Hepatocyte (in vitro differentiated cells): ENCODE measurements at regions not wholly inside any gene's neighbourhood (a gene's known extent, or its start where the extent isn't known, plus 50 kb on each side); places are given as distances from the start of the nearest gene placed in this dataset.

Experiments used
- EZH2 ChIP-seq: fragments of 200-600 bp; sonication (generic); IDR thresholded peaks from 2 replicates; pipeline ENCODE4 v1.6.1; 2016; ENCODE audit warnings: antibody characterized with exemption, mild to moderate bottlenecking, borderline replicate concordance
- EZH2phosphoT487 ChIP-seq: fragments of 200-600 bp; sonication (generic); IDR thresholded peaks from one replicate; pipeline ENCODE4 v1.6.1; 2018; ENCODE audit warnings: antibody characterized with exemption, mild to moderate bottlenecking, low read depth, moderate library complexity; ENCODE audit not compliant: unreplicated experiment, severe bottlenecking
- TF ChIP-seq, protein P1 (sequence below): fragments of 200-600 bp; sonication (generic); IDR thresholded peaks from 2 replicates; pipeline ENCODE4 v1.5.1; 2016; ENCODE audit warnings: antibody characterized with exemption, mild to moderate bottlenecking; ENCODE audit not compliant: poor library complexity

DNA sequence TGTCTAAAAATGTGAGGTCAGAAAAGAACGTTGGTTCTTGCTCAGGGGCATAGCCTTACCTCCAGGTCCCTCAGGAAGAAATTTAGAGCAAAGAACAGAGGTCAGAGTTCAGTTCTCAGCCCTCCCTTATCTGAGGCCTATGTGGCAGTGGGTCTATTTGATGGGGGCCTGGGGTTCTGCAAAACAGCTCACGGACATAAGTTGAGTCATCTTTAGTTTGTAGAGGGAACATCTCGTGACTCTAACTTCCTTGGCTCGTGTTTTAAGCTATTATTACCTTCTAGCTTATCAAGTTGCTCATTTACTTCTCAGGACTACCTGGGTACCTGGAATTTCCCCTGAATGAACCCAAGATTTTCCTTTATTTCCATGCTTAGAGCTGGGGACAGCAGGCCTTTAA lies 91.3 kb upstream of the AMOTL1 start:
- TF ChIP-seq, protein P1, sequence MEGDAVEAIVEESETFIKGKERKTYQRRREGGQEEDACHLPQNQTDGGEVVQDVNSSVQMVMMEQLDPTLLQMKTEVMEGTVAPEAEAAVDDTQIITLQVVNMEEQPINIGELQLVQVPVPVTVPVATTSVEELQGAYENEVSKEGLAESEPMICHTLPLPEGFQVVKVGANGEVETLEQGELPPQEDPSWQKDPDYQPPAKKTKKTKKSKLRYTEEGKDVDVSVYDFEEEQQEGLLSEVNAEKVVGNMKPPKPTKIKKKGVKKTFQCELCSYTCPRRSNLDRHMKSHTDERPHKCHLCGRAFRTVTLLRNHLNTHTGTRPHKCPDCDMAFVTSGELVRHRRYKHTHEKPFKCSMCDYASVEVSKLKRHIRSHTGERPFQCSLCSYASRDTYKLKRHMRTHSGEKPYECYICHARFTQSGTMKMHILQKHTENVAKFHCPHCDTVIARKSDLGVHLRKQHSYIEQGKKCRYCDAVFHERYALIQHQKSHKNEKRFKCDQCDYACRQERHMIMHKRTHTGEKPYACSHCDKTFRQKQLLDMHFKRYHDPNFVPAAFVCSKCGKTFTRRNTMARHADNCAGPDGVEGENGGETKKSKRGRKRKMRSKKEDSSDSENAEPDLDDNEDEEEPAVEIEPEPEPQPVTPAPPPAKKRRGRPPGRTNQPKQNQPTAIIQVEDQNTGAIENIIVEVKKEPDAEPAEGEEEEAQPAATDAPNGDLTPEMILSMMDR: no peak
- TF ChIP-seq EZH2 (no peak), EZH2phosphoT487 (no peak)
